Endothelial cell (in vitro differentiated cells): ENCODE measurements at regions not wholly inside any gene's neighbourhood (a gene's known extent, or its start where the extent isn't known, plus 50 kb on each side); places are given as distances from the start of the nearest gene placed in this dataset.

Experiments used
- DNase-seq: peaks from one replicate; pipeline ENCODE4 v3.0.0; 2021; ENCODE audit warnings: low spot score
- H3K27ac Mint-ChIP-seq: one replicate; pipeline ENCODE4 v1.8.0; 2021; ENCODE audit warnings: mixed read lengths, inconsistent platforms; ENCODE audit not compliant: unreplicated experiment
- H3K27me3 Mint-ChIP-seq: one replicate; pipeline ENCODE4 v1.8.0; 2021; ENCODE audit warnings: mild to moderate bottlenecking, moderate library complexity, mixed read lengths, inconsistent platforms; ENCODE audit not compliant: unreplicated experiment
- H3K36me3 Mint-ChIP-seq: one replicate; pipeline ENCODE4 v1.8.0; 2021; ENCODE audit warnings: mild to moderate bottlenecking, low read depth, mixed read lengths, inconsistent platforms; ENCODE audit not compliant: unreplicated experiment
- H3K4me1 Mint-ChIP-seq: one replicate; pipeline ENCODE4 v1.8.0; 2021; ENCODE audit warnings: mild to moderate bottlenecking, mixed read lengths, inconsistent platforms; ENCODE audit not compliant: unreplicated experiment
- H3K4me3 Mint-ChIP-seq: one replicate; pipeline ENCODE4 v1.8.0; 2021; ENCODE audit warnings: mild to moderate bottlenecking, mixed read lengths, inconsistent platforms; ENCODE audit not compliant: unreplicated experiment
- H3K9me3 Mint-ChIP-seq: one replicate; pipeline ENCODE4 v1.8.0; 2021; ENCODE audit warnings: mixed read lengths, inconsistent platforms; ENCODE audit not compliant: unreplicated experiment
- CTCF ChIP-seq: fragments of 200-600 bp; sonication (generic); IDR thresholded peaks from one replicate; pipeline ENCODE4 v1.5.0; 2021; ENCODE audit warnings: antibody characterized with exemption; ENCODE audit not compliant: unreplicated experiment

- no peak for DNase-seq
- peaks cover 7% of the 10 kb centered on the region for H3K4me1 Mint-ChIP-seq
- peaks cover 7% of the 10 kb centered on the region for H3K27me3 Mint-ChIP-seq
- TF ChIP-seq CTCF, result no peak
- H3K36me3 Mint-ChIP-seq, result no peaks in the 10 kb centered on the region
- H3K27ac Mint-ChIP-seq, result no peak overlapping the region
- no peaks in the 10 kb centered on the region for H3K9me3 Mint-ChIP-seq
- H3K4me3 Mint-ChIP-seq, result no peak overlapping the region
Measured at GRCh38 chr7:45988405-45989057, 67.5 kb upstream of the IGFBP3 start.

- H3K36me3 Mint-ChIP-seq, result no peaks in the 10 kb centered on the region
- peaks cover 7% of the 10 kb centered on the region for H3K27me3 Mint-ChIP-seq
- no peaks in the 10 kb centered on the region for H3K9me3 Mint-ChIP-seq
- DNase-seq, result no peak
- no peak overlapping the region for H3K27ac Mint-ChIP-seq
- H3K4me3 Mint-ChIP-seq, result no peak overlapping the region
- no peak for TF ChIP-seq CTCF
- peaks cover 7% of the 10 kb centered on the region for H3K4me1 Mint-ChIP-seq
Measured at GRCh38 chr7:45987521-45988290, 66.6 kb upstream of the IGFBP3 start.

- TF ChIP-seq CTCF, result no peak
- no peaks in the 10 kb centered on the region for H3K9me3 Mint-ChIP-seq
- H3K4me1 Mint-ChIP-seq, result peaks cover 7% of the 10 kb centered on the region
- no peak overlapping the region for H3K27ac Mint-ChIP-seq
- H3K36me3 Mint-ChIP-seq, result no peaks in the 10 kb centered on the region
- peaks cover 6% of the 10 kb centered on the region for H3K27me3 Mint-ChIP-seq
- DNase-seq, result no peak
- no peak overlapping the region for H3K4me3 Mint-ChIP-seq
Measured at GRCh38 chr7:45986355-45987298, 65.6 kb upstream of the IGFBP3 start.

- Mint-ChIP-seq H3K27ac (no peak overlapping the region), H3K27me3 (peaks cover 6% of the 10 kb centered on the region), H3K4me1 (peaks cover 4% of the 10 kb centered on the region), H3K36me3 (no peaks in the 10 kb centered on the region), H3K9me3 (no peaks in the 10 kb centered on the region), H3K4me3 (no peak overlapping the region)
- TF ChIP-seq CTCF, result no peak
- no peak for DNase-seq
Measured at GRCh38 chr7:45985902-45986301, 64.8 kb upstream of the IGFBP3 start.
